OCI-LY1 (cell line): ENCODE measurements at regions not wholly inside any gene's neighbourhood (a gene's known extent, or its start where the extent isn't known, plus 50 kb on each side); places are given as distances from the start of the nearest gene placed in this dataset.

ENCODE experiments used
- H2AFZ ChIP-seq: fragments of 200-600 bp; sonication (generic), shearing (Covaris generic); 2 replicates; pipeline ENCODE4 v1.6.0; 2014; ENCODE audit warnings: antibody characterized with exemption, mild to moderate bottlenecking, low read length
- H3F3A ChIP-seq: fragments of 200-600 bp; sonication (generic), shearing (Covaris generic); 2 replicates; pipeline ENCODE4 v1.6.0; 2014; ENCODE audit warnings: mild to moderate bottlenecking, antibody characterized with exemption, low read length, moderate library complexity; ENCODE audit not compliant: insufficient read depth
- H3K27ac ChIP-seq: fragments of 200-600 bp; sonication (generic); 2 replicates; pipeline ENCODE4 v1.5.1; 2014; ENCODE audit warnings: low read length, mixed run types, mild to moderate bottlenecking, low read depth; ENCODE audit not compliant: poor library complexity, severe bottlenecking
- H3K27me3 ChIP-seq: fragments of 200-600 bp; sonication (generic); 2 replicates; pipeline ENCODE4 v1.6.0; 2014; ENCODE audit warnings: antibody characterized with exemption, mild to moderate bottlenecking, low read length, moderate library complexity; ENCODE audit not compliant: insufficient read depth
- H3K36me3 ChIP-seq: fragments of 200-600 bp; sonication (generic); 2 replicates; pipeline ENCODE4 v1.6.1; 2014; ENCODE audit warnings: mild to moderate bottlenecking, antibody characterized with exemption, low read length, moderate library complexity, mixed read lengths; ENCODE audit not compliant: insufficient read depth
- H3K4me1 ChIP-seq: fragments of 200-600 bp; sonication (generic); 2 replicates; pipeline ENCODE4 v1.5.1; 2014; ENCODE audit warnings: mild to moderate bottlenecking, low read length, moderate library complexity; ENCODE audit not compliant: insufficient read depth, severe bottlenecking
- H3K4me2 ChIP-seq: fragments of 200-600 bp; sonication (generic), shearing (Covaris generic); 2 replicates; pipeline ENCODE4 v1.6.1; 2014; ENCODE audit warnings: low read length
- H3K4me3 ChIP-seq: fragments of 200-600 bp; sonication (generic); 2 replicates; pipeline ENCODE4 v1.5.1; 2014; ENCODE audit warnings: low read length, low read depth, mild to moderate bottlenecking, mixed read lengths; ENCODE audit not compliant: poor library complexity, severe bottlenecking
- H3K79me2 ChIP-seq: fragments of 200-600 bp; shearing (Covaris generic); 2 replicates; pipeline ENCODE4 v1.6.1; 2016; ENCODE audit warnings: mixed run types, low read length, mixed read lengths; ENCODE audit not compliant: insufficient read depth
- H3K9ac ChIP-seq: fragments of 200-600 bp; sonication (generic), shearing (Covaris generic); 2 replicates; pipeline ENCODE4 v1.6.1; 2014; ENCODE audit warnings: mild to moderate bottlenecking, low read length, mixed read lengths
- H3K9me2 ChIP-seq: fragments of 200-600 bp; sonication (generic), shearing (Covaris generic); 2 replicates; pipeline ENCODE4 v1.6.1; 2014; ENCODE audit warnings: low read depth, mild to moderate bottlenecking, low read length, mixed read lengths
- H3K9me3 ChIP-seq: fragments of 200-600 bp; shearing (Covaris generic); 2 replicates; pipeline ENCODE4 v1.6.1; 2014; ENCODE audit warnings: low read length, mixed read lengths
- H4K20me1 ChIP-seq: fragments of 200-600 bp; sonication (generic), shearing (Covaris generic); 2 replicates; pipeline ENCODE4 v1.6.0; 2016; ENCODE audit warnings: mild to moderate bottlenecking, low read length; ENCODE audit not compliant: insufficient read depth
- CTCF ChIP-seq: fragments of 200-600 bp; sonication (generic), shearing (Covaris generic); IDR thresholded peaks from 2 replicates; pipeline ENCODE4 v1.5.1; 2017; ENCODE audit warnings: mild to moderate bottlenecking, antibody characterized with exemption, low read length, moderate library complexity, mixed read lengths
- EZH2 ChIP-seq: fragments of 200-600 bp; sonication (generic), shearing (Covaris generic); IDR thresholded peaks from 2 replicates; pipeline ENCODE4 v1.8.0; 2017; ENCODE audit warnings: borderline replicate concordance, mixed run types, mild to moderate bottlenecking, antibody characterized with exemption, low read length, moderate library complexity, mixed read lengths

DNA sequence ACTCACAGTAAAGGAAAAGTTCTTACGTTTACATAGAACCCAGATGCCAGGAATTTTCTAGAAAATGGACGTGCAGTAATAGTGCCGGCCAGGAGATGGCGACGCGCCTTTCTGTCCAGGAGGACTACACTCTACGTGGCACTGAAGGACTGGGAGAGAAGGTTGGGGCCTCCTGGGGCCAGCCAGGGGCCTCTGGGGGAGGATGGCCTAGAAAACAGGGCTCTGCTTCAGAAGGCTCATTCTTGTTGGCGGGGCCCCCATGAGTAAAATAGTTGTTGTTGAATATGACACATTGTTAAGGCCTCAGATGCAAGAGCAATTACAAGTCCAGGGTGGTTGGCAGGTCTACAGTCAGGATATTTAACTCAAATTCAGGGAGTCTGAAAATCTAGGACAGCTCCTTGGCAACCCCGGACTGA, 120.1 kb upstream of the MAX start:
- Histone ChIP-seq H3K4me3 (no peak overlapping the region), H3K9me3 (no peaks in the 10 kb centered on the region), H3K9ac (no peak overlapping the region), H3K27me3 (no peaks in the 10 kb centered on the region), H3K4me1 (peaks cover 38% of the 10 kb centered on the region), H3K9me2 (no peaks in the 10 kb centered on the region), H3K36me3 (no peaks in the 10 kb centered on the region), H3K79me2 (no peaks in the 10 kb centered on the region), H2AFZ (no peak overlapping the region), H3F3A (no peaks in the 10 kb centered on the region), H4K20me1 (no peaks in the 10 kb centered on the region), H3K27ac (peak overlapping the region; percentile 31), H3K4me2 (no peak overlapping the region)
- TF ChIP-seq CTCF = peak; percentile 96
- no peak for TF ChIP-seq EZH2

- no peak overlapping the region for H3K4me3 ChIP-seq
- no peaks in the 10 kb centered on the region for H3K9me2 ChIP-seq
- H3K9me3 ChIP-seq = no peaks in the 10 kb centered on the region
- TF ChIP-seq CTCF (no peak), EZH2 (no peak)
- H3K27ac ChIP-seq = peak overlapping the region; percentile 33
- H3K9ac ChIP-seq = no peak overlapping the region
- no peaks in the 10 kb centered on the region for H3K27me3 ChIP-seq
- H2AFZ ChIP-seq = peak overlapping the region; percentile 35; the same call in 1 of the 2 replicates
- no peak overlapping the region for H3K4me2 ChIP-seq
- peaks cover 46% of the 10 kb centered on the region for H3K4me1 ChIP-seq
- no peaks in the 10 kb centered on the region for H4K20me1 ChIP-seq
- no peaks in the 10 kb centered on the region for H3K36me3 ChIP-seq
- no peaks in the 10 kb centered on the region for H3F3A ChIP-seq
- H3K79me2 ChIP-seq = no peaks in the 10 kb centered on the region
These were observed 121.3 kb upstream of the MAX start for GRCh38 chr14:65223636-65224035.

DNA sequence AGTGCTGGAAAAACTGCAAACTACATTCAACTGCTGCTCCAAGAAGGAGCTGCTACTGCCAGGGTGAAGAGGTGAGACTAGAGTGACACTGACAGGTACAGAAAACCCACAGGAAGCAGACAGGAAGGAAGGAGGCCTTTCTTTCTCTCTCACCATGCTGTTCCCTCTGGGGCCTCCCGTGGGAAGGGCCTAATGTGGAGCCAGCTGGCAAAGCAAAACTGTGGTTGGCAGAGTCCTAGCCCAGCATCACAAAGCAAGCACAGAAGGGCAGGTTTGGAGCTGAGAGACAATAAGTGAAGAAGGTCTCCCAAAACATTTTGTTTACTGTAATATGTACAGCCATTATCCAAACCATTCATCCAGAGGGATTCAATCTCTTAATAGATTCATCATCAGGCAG, 122.5 kb upstream of the MAX start:
- no peaks in the 10 kb centered on the region for H3K36me3 ChIP-seq
- no peak overlapping the region for H3K27ac ChIP-seq
- no peak overlapping the region for H3K4me3 ChIP-seq
- no peaks in the 10 kb centered on the region for H3K27me3 ChIP-seq
- no peaks in the 10 kb centered on the region for H3K9me2 ChIP-seq
- no peaks in the 10 kb centered on the region for H4K20me1 ChIP-seq
- TF ChIP-seq EZH2 = no peak
- no peak for TF ChIP-seq CTCF
- no peaks in the 10 kb centered on the region for H3F3A ChIP-seq
- no peak overlapping the region; the same call in 1 of the 2 replicates for H3K4me2 ChIP-seq
- H3K9ac ChIP-seq = no peak overlapping the region
- H2AFZ ChIP-seq = no peak overlapping the region
- H3K79me2 ChIP-seq = no peaks in the 10 kb centered on the region
- peaks cover 57% of the 10 kb centered on the region for H3K4me1 ChIP-seq
- no peaks in the 10 kb centered on the region for H3K9me3 ChIP-seq
